ENCODE measurements at regions not wholly inside any gene's neighbourhood (a gene's known extent, or its start where the extent isn't known, plus 50 kb on each side); places are given as distances from the start of the nearest gene placed in this dataset.

- no peak overlapping the region for H3K27ac ChIP-seq (ENCODE audit: low read depth, low read length, poor library complexity, severe bottlenecking)
- no peak overlapping the region for H2AFZ ChIP-seq (ENCODE audit: low read length)
- H3K9me2 ChIP-seq (ENCODE audit: low read depth, low read length), result no peaks in the 10 kb centered on the region
- no peaks in the 10 kb centered on the region for H3K36me3 ChIP-seq (ENCODE audit: insufficient read depth, low read length)
- H3F3A ChIP-seq (ENCODE audit: insufficient read depth, low read length), result no peaks in the 10 kb centered on the region
- TF ChIP-seq EZH2 (IDR thresholded peaks at IDR 0.05; ENCODE audit: borderline replicate concordance, low read length), result no peak
- no peak for TF ChIP-seq CTCF (IDR thresholded peaks at IDR 0.05; ENCODE audit: low read length)
- no peak overlapping the region for H3K9ac ChIP-seq (ENCODE audit: low read length)
- H3K4me2 ChIP-seq (ENCODE audit: low read length), result no peak overlapping the region
- no peaks in the 10 kb centered on the region for H3K27me3 ChIP-seq (ENCODE audit: insufficient read depth, low read length)
- H3K4me3 ChIP-seq (ENCODE audit: low read depth, low read length, poor library complexity, severe bottlenecking), result no peak overlapping the region
- H3K4me1 ChIP-seq (ENCODE audit: insufficient read depth, low read length, severe bottlenecking), result no peaks in the 10 kb centered on the region
- no peaks in the 10 kb centered on the region for H3K9me3 ChIP-seq (ENCODE audit: low read length)
- no peaks in the 10 kb centered on the region for H4K20me1 ChIP-seq (ENCODE audit: insufficient read depth, low read length)
- H3K79me2 ChIP-seq (ENCODE audit: insufficient read depth, low read length), result no peaks in the 10 kb centered on the region
Observed at GRCh38 chr4:31655328-31655727, 935.2 kb downstream of the PCDH7 start.

GRCh38 chr4:31657859-31658570 lies 937.8 kb downstream of the PCDH7 start:
- no peaks in the 10 kb centered on the region for H4K20me1 ChIP-seq (ENCODE audit: insufficient read depth, low read length)
- TF ChIP-seq CTCF (IDR thresholded peaks at IDR 0.05; ENCODE audit: low read length) (no peak), EZH2 (IDR thresholded peaks at IDR 0.05; ENCODE audit: borderline replicate concordance, low read length) (no peak)
- H3K4me2 ChIP-seq (ENCODE audit: low read length), result no peak overlapping the region
- H2AFZ ChIP-seq (ENCODE audit: low read length), result no peak overlapping the region
- no peaks in the 10 kb centered on the region for H3K27me3 ChIP-seq (ENCODE audit: insufficient read depth, low read length)
- H3K4me3 ChIP-seq (ENCODE audit: low read depth, low read length, poor library complexity, severe bottlenecking), result no peak overlapping the region
- H3K36me3 ChIP-seq (ENCODE audit: insufficient read depth, low read length), result no peaks in the 10 kb centered on the region
- H3K27ac ChIP-seq (ENCODE audit: low read depth, low read length, poor library complexity, severe bottlenecking), result no peak overlapping the region
- H3K9me3 ChIP-seq (ENCODE audit: low read length), result no peaks in the 10 kb centered on the region
- no peaks in the 10 kb centered on the region for H3K4me1 ChIP-seq (ENCODE audit: insufficient read depth, low read length, severe bottlenecking)
- H3K9ac ChIP-seq (ENCODE audit: low read length), result no peak overlapping the region
- H3K9me2 ChIP-seq (ENCODE audit: low read depth, low read length), result no peaks in the 10 kb centered on the region
- H3K79me2 ChIP-seq (ENCODE audit: insufficient read depth, low read length), result no peaks in the 10 kb centered on the region
- no peaks in the 10 kb centered on the region for H3F3A ChIP-seq (ENCODE audit: insufficient read depth, low read length)

GRCh38 chr4:31660916-31661315 lies 940.7 kb downstream of the PCDH7 start:
- Histone ChIP-seq H3K9ac (ENCODE audit: low read length) (no peak overlapping the region), H3K36me3 (ENCODE audit: insufficient read depth, low read length) (no peaks in the 10 kb centered on the region), H3K9me2 (ENCODE audit: low read depth, low read length) (no peaks in the 10 kb centered on the region), H4K20me1 (ENCODE audit: insufficient read depth, low read length) (no peaks in the 10 kb centered on the region), H3K4me3 (ENCODE audit: low read depth, low read length, poor library complexity, severe bottlenecking) (no peak overlapping the region), H3K27me3 (ENCODE audit: insufficient read depth, low read length) (no peaks in the 10 kb centered on the region), H3K27ac (ENCODE audit: low read depth, low read length, poor library complexity, severe bottlenecking) (no peak overlapping the region), H3K4me1 (ENCODE audit: insufficient read depth, low read length, severe bottlenecking) (no peaks in the 10 kb centered on the region), H3K9me3 (ENCODE audit: low read length) (no peaks in the 10 kb centered on the region), H3F3A (ENCODE audit: insufficient read depth, low read length) (no peaks in the 10 kb centered on the region), H3K79me2 (ENCODE audit: insufficient read depth, low read length) (no peaks in the 10 kb centered on the region), H3K4me2 (ENCODE audit: low read length) (no peak overlapping the region), H2AFZ (ENCODE audit: low read length) (no peak overlapping the region)
- no peak for TF ChIP-seq CTCF (IDR thresholded peaks at IDR 0.05; ENCODE audit: low read length)
- no peak for TF ChIP-seq EZH2 (IDR thresholded peaks at IDR 0.05; ENCODE audit: borderline replicate concordance, low read length)

Measured in OCI-LY1 (cell line).